GM23338 (cell line): ENCODE measurements at regions not wholly inside any gene's neighbourhood (a gene's known extent, or its start where the extent isn't known, plus 50 kb on each side); places are given as distances from the start of the nearest gene placed in this dataset.

Source experiments
- ATAC-seq: fragments of 200-7000 bp; cut with Tn5 transposase; 3 replicates; pipeline ENCODE4 v1.9.1; 2020
- DNase-seq: peaks from one replicate; pipeline ENCODE4 v3.0.0-alpha.2; 2015; ENCODE audit warnings: low spot score
- H2AFZ ChIP-seq: fragments of 200-600 bp; sonication (generic); 2 replicates; pipeline ENCODE4 v1.8.0; 2016; ENCODE audit warnings: antibody characterized with exemption, mild to moderate bottlenecking, moderate library complexity
- H3F3A ChIP-seq: fragments of 200-600 bp; sonication (generic); replicated peaks from 2 replicates; pipeline ENCODE4 v1.8.0; 2017; ENCODE audit warnings: antibody characterized with exemption, mixed run types, low read depth
- H3K27ac ChIP-seq: fragments of 200-600 bp; sonication (generic); 2 replicates; pipeline ENCODE4 v1.6.1; 2016; ENCODE audit warnings: low read depth
- H3K27me3 ChIP-seq: fragments of 200-600 bp; sonication (generic); 2 replicates; pipeline ENCODE4 v1.8.0; 2016; ENCODE audit warnings: mild to moderate bottlenecking, mixed run types, moderate library complexity; ENCODE audit not compliant: insufficient read depth
- H3K36me3 ChIP-seq: fragments of 200-600 bp; sonication (generic); 2 replicates; pipeline ENCODE4 v1.8.0; 2016; ENCODE audit warnings: mild to moderate bottlenecking; ENCODE audit not compliant: insufficient read depth
- H3K4me1 ChIP-seq: fragments of 200-600 bp; sonication (generic); 2 replicates; pipeline ENCODE4 v1.8.0; 2016; ENCODE audit warnings: mild to moderate bottlenecking, moderate library complexity; ENCODE audit not compliant: insufficient read depth
- H3K4me2 ChIP-seq: fragments of 200-600 bp; sonication (generic); 2 replicates; pipeline ENCODE4 v1.7.1; 2017; ENCODE audit warnings: mixed run types
- H3K4me3 ChIP-seq: fragments of 200-600 bp; sonication (generic); 2 replicates; pipeline ENCODE4 v1.6.1; 2016; ENCODE audit warnings: mixed run types
- H3K79me2 ChIP-seq: fragments of 200-600 bp; sonication (generic); replicated peaks from 2 replicates; pipeline ENCODE4 v1.8.0; 2017; ENCODE audit warnings: mild to moderate bottlenecking; ENCODE audit not compliant: insufficient read depth
- H3K9me2 ChIP-seq: fragments of 200-600 bp; sonication (generic); 2 replicates; pipeline ENCODE4 v1.8.0; 2017; ENCODE audit not compliant: insufficient read depth
- H4K20me1 ChIP-seq: fragments of 200-600 bp; sonication (generic); replicated peaks from 2 replicates; pipeline ENCODE4 v1.8.0; 2017; ENCODE audit warnings: mild to moderate bottlenecking; ENCODE audit not compliant: insufficient read depth
- H3K27ac Mint-ChIP-seq: 2 replicates; pipeline ENCODE4 v1.8.0; 2020; ENCODE audit warnings: inconsistent platforms, mild to moderate bottlenecking, moderate library complexity, mixed read lengths
- H3K27me3 Mint-ChIP-seq: 3 replicates; pipeline ENCODE4 v1.8.0; 2022; ENCODE audit warnings: low read depth, mild to moderate bottlenecking, moderate library complexity, mixed read lengths, inconsistent platforms; ENCODE audit not compliant: insufficient read depth, poor library complexity
- H3K36me3 Mint-ChIP-seq: 3 replicates; pipeline ENCODE4 v1.8.0; 2021; ENCODE audit warnings: low read depth, mild to moderate bottlenecking, inconsistent platforms, moderate library complexity, mixed read lengths
- H3K4me1 Mint-ChIP-seq: 3 replicates; pipeline ENCODE4 v1.8.0; 2020; ENCODE audit warnings: mild to moderate bottlenecking, inconsistent platforms, mixed read lengths
- H3K4me3 Mint-ChIP-seq: 3 replicates; pipeline ENCODE4 v1.8.0; 2021; ENCODE audit warnings: moderate library complexity, mild to moderate bottlenecking, inconsistent platforms, mixed read lengths
- H3K9me3 Mint-ChIP-seq: 3 replicates; pipeline ENCODE4 v1.8.0; 2020; ENCODE audit warnings: moderate library complexity, mild to moderate bottlenecking, inconsistent platforms, mixed read lengths
- CREB1 ChIP-seq: fragments of 250-450 bp; sonication (Bioruptor Pico); IDR thresholded peaks from 2 replicates; pipeline ENCODE4 v1.5.0; 2020; ENCODE audit warnings: low read depth, mild to moderate bottlenecking, moderate library complexity
- EZH2 ChIP-seq: fragments of 200-600 bp; sonication (generic); IDR thresholded peaks from one replicate; pipeline ENCODE4 v1.8.0; 2017; ENCODE audit warnings: antibody characterized with exemption, mild to moderate bottlenecking, low read depth; ENCODE audit not compliant: unreplicated experiment
- EZH2phosphoT487 ChIP-seq: fragments of 200-600 bp; sonication (generic); IDR thresholded peaks from one replicate; pipeline ENCODE4 v1.8.1; 2018; ENCODE audit warnings: antibody characterized with exemption; ENCODE audit not compliant: unreplicated experiment
- JUNB ChIP-seq: IDR thresholded peaks from one replicate; pipeline ENCODE4 v1.6.1; 2016; ENCODE audit warnings: antibody characterized with exemption; ENCODE audit not compliant: unreplicated experiment
- NANOG ChIP-seq: IDR thresholded peaks from 2 replicates; pipeline ENCODE4 v1.6.1; 2016; ENCODE audit warnings: antibody characterized with exemption, borderline replicate concordance
- POLR2AphosphoS5 ChIP-seq: IDR thresholded peaks from 2 replicates; pipeline ENCODE4 v1.6.1; 2016; ENCODE audit warnings: antibody characterized with exemption, low read depth
- STAT1 ChIP-seq: IDR thresholded peaks from one replicate; pipeline ENCODE4 v1.6.1; 2016; ENCODE audit warnings: antibody characterized with exemption; ENCODE audit not compliant: unreplicated experiment
- ZNF114 ChIP-seq: fragments of 250-450 bp; sonication (Bioruptor Pico); IDR thresholded peaks from 2 replicates; pipeline ENCODE4 v1.5.0; 2020; ENCODE audit warnings: mild to moderate bottlenecking, moderate library complexity
- ZNF331 ChIP-seq: fragments of 250-450 bp; sonication (Bioruptor Pico); IDR thresholded peaks from 2 replicates; pipeline ENCODE4 v1.5.0; 2020; ENCODE audit warnings: low read depth, mild to moderate bottlenecking, moderate library complexity
- TF ChIP-seq, protein P1 (sequence below): IDR thresholded peaks from 2 replicates; pipeline ENCODE4 v1.6.1; 2016; ENCODE audit warnings: antibody characterized with exemption
- TF ChIP-seq, protein P2 (sequence below), 2 experiments: fragments of 200-600 bp in 1 of 2; sonication (generic) in 1 of 2; conservative IDR thresholded peaks; 2 replicates each; pipeline versions ENCODE4 v1.5.1 to v1.6.1; 2016 to 2017; ENCODE audit warnings: antibody characterized with exemption in 2 of 2, low read depth in 2 of 2, mild to moderate bottlenecking in 2 of 2, moderate library complexity in 1 of 2
- TF ChIP-seq, protein P3 (sequence below): IDR thresholded peaks from one replicate; pipeline ENCODE4 v1.6.1; 2018; ENCODE audit warnings: antibody characterized with exemption; ENCODE audit not compliant: unreplicated experiment
- TF ChIP-seq, protein P4 (sequence below): fragments of 250-450 bp; sonication (Bioruptor Pico); IDR thresholded peaks from 2 replicates; pipeline ENCODE4 v1.5.0; 2020; ENCODE audit warnings: mild to moderate bottlenecking, moderate library complexity

DNA sequence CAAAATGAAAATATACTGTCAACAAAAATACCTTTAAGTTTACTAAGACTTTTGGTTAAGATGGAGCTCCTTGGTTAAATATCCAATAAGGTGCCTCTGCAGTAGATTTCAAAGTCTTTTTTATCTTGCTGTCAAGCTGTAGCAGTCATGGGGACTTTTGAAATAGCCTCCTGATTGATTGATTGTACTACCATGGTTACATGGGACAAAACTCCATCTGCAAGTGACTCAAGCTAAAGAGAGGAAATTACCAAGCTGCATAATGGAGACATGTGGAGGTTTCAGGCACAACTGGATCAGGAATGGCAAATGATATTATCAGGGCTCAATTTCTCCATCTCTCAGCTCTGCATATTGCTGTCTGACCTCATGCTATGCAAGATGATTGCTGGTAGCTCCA is 73.4 kb upstream of the ST8SIA3 start:
- Histone ChIP-seq H3K4me3 (no peak overlapping the region), H3K27me3 (no peaks in the 10 kb centered on the region), H3K4me1 (peaks cover 6% of the 10 kb centered on the region; the same call in 1 of the 2 replicates), H3K9me2 (0 out of 2 replicates have a peak, but pooled peaks cover 4% of the 10 kb centered on the region), H3K27ac (no peak overlapping the region), H3K79me2 (no peaks in the 10 kb centered on the region), H4K20me1 (no peaks in the 10 kb centered on the region), H3K36me3 (no peaks in the 10 kb centered on the region), H2AFZ (no peak overlapping the region), H3F3A (no peaks in the 10 kb centered on the region), H3K4me2 (no peak overlapping the region)
- H3K36me3 Mint-ChIP-seq = no peaks in the 10 kb centered on the region
- peaks cover 5% of the 10 kb centered on the region for H3K27me3 Mint-ChIP-seq
- no peak overlapping the region for H3K27ac Mint-ChIP-seq
- ATAC-seq = no peak
- no peak overlapping the region for H3K4me3 Mint-ChIP-seq
- TF ChIP-seq ZNF331 (CRISPR knock-in tag) (no peak), ZNF114 (CRISPR knock-in tag) (no peak), JUNB (no peak), STAT1 (no peak), CREB1 (CRISPR knock-in tag) (no peak), EZH2 (no peak), POLR2AphosphoS5 (no peak), NANOG (no peak), EZH2phosphoT487 (no peak)
- TF ChIP-seq, protein P1, sequence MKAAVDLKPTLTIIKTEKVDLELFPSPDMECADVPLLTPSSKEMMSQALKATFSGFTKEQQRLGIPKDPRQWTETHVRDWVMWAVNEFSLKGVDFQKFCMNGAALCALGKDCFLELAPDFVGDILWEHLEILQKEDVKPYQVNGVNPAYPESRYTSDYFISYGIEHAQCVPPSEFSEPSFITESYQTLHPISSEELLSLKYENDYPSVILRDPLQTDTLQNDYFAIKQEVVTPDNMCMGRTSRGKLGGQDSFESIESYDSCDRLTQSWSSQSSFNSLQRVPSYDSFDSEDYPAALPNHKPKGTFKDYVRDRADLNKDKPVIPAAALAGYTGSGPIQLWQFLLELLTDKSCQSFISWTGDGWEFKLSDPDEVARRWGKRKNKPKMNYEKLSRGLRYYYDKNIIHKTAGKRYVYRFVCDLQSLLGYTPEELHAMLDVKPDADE = no peak
- TF ChIP-seq, protein P2, sequence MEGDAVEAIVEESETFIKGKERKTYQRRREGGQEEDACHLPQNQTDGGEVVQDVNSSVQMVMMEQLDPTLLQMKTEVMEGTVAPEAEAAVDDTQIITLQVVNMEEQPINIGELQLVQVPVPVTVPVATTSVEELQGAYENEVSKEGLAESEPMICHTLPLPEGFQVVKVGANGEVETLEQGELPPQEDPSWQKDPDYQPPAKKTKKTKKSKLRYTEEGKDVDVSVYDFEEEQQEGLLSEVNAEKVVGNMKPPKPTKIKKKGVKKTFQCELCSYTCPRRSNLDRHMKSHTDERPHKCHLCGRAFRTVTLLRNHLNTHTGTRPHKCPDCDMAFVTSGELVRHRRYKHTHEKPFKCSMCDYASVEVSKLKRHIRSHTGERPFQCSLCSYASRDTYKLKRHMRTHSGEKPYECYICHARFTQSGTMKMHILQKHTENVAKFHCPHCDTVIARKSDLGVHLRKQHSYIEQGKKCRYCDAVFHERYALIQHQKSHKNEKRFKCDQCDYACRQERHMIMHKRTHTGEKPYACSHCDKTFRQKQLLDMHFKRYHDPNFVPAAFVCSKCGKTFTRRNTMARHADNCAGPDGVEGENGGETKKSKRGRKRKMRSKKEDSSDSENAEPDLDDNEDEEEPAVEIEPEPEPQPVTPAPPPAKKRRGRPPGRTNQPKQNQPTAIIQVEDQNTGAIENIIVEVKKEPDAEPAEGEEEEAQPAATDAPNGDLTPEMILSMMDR (conservative IDR thresholded peaks at IDR 0.05; ENCODE audit: low read depth in 2 of 2) = no peak
- TF ChIP-seq, protein P3, sequence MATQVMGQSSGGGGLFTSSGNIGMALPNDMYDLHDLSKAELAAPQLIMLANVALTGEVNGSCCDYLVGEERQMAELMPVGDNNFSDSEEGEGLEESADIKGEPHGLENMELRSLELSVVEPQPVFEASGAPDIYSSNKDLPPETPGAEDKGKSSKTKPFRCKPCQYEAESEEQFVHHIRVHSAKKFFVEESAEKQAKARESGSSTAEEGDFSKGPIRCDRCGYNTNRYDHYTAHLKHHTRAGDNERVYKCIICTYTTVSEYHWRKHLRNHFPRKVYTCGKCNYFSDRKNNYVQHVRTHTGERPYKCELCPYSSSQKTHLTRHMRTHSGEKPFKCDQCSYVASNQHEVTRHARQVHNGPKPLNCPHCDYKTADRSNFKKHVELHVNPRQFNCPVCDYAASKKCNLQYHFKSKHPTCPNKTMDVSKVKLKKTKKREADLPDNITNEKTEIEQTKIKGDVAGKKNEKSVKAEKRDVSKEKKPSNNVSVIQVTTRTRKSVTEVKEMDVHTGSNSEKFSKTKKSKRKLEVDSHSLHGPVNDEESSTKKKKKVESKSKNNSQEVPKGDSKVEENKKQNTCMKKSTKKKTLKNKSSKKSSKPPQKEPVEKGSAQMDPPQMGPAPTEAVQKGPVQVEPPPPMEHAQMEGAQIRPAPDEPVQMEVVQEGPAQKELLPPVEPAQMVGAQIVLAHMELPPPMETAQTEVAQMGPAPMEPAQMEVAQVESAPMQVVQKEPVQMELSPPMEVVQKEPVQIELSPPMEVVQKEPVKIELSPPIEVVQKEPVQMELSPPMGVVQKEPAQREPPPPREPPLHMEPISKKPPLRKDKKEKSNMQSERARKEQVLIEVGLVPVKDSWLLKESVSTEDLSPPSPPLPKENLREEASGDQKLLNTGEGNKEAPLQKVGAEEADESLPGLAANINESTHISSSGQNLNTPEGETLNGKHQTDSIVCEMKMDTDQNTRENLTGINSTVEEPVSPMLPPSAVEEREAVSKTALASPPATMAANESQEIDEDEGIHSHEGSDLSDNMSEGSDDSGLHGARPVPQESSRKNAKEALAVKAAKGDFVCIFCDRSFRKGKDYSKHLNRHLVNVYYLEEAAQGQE = no peak
- TF ChIP-seq, protein P4, sequence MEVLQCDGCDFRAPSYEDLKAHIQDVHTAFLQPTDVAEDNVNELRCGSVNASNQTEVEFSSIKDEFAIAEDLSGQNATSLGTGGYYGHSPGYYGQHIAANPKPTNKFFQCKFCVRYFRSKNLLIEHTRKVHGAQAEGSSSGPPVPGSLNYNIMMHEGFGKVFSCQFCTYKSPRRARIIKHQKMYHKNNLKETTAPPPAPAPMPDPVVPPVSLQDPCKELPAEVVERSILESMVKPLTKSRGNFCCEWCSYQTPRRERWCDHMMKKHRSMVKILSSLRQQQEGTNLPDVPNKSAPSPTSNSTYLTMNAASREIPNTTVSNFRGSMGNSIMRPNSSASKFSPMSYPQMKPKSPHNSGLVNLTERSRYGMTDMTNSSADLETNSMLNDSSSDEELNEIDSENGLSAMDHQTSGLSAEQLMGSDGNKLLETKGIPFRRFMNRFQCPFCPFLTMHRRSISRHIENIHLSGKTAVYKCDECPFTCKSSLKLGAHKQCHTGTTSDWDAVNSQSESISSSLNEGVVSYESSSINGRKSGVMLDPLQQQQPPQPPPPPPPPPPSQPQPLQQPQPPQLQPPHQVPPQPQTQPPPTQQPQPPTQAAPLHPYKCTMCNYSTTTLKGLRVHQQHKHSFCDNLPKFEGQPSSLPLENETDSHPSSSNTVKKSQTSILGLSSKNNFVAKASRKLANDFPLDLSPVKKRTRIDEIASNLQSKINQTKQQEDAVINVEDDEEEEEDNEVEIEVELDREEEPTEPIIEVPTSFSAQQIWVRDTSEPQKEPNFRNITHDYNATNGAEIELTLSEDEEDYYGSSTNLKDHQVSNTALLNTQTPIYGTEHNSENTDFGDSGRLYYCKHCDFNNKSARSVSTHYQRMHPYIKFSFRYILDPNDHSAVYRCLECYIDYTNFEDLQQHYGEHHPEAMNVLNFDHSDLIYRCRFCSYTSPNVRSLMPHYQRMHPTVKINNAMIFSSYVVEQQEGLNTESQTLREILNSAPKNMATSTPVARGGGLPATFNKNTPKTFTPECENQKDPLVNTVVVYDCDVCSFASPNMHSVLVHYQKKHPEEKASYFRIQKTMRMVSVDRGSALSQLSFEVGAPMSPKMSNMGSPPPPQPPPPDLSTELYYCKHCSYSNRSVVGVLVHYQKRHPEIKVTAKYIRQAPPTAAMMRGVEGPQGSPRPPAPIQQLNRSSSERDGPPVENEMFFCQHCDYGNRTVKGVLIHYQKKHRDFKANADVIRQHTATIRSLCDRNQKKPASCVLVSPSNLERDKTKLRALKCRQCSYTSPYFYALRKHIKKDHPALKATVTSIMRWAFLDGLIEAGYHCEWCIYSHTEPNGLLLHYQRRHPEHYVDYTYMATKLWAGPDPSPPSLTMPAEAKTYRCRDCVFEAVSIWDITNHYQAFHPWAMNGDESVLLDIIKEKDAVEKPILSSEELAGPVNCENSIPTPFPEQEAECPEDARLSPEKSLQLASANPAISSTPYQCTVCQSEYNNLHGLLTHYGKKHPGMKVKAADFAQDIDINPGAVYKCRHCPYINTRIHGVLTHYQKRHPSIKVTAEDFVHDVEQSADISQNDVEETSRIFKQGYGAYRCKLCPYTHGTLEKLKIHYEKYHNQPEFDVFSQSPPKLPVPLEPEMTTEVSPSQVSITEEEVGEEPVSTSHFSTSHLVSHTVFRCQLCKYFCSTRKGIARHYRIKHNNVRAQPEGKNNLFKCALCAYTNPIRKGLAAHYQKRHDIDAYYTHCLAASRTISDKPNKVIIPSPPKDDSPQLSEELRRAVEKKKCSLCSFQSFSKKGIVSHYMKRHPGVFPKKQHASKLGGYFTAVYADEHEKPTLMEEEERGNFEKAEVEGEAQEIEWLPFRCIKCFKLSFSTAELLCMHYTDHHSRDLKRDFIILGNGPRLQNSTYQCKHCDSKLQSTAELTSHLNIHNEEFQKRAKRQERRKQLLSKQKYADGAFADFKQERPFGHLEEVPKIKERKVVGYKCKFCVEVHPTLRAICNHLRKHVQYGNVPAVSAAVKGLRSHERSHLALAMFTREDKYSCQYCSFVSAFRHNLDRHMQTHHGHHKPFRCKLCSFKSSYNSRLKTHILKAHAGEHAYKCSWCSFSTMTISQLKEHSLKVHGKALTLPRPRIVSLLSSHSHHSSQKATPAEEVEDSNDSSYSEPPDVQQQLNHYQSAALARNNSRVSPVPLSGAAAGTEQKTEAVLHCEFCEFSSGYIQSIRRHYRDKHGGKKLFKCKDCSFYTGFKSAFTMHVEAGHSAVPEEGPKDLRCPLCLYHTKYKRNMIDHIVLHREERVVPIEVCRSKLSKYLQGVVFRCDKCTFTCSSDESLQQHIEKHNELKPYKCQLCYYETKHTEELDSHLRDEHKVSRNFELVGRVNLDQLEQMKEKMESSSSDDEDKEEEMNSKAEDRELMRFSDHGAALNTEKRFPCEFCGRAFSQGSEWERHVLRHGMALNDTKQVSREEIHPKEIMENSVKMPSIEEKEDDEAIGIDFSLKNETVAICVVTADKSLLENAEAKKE (CRISPR knock-in tag) = no peak
- H3K4me1 Mint-ChIP-seq = peaks cover 10% of the 10 kb centered on the region; the same call in 2 of the 3 replicates
- DNase-seq = no peak
- H3K9me3 Mint-ChIP-seq = no peaks in the 10 kb centered on the region; the same call in 2 of the 3 replicates
